Tibial artery (tissue), 4 donors: ENCODE measurements at regions not wholly inside any gene's neighbourhood (a gene's known extent, or its start where the extent isn't known, plus 50 kb on each side); places are given as distances from the start of the nearest gene placed in this dataset.

Experiments used
- DNase-seq, 2 donors: peaks; one replicate each; pipeline ENCODE4 v3.0.0-alpha.2; 2019
- H3K27ac ChIP-seq, 2 donors: fragments of 200-600 bp; sonication (generic) in 1 of 2; 1 replicate in 1 of 2; 2 replicates in 1 of 2; pipeline ENCODE4 v1.5.1; 2018 to 2019; ENCODE audit warnings: mild to moderate bottlenecking in 1 of 2
- H3K27me3 ChIP-seq, 2 donors: fragments of 200-600 bp; sonication (generic) in 1 of 2; one replicate each; pipeline versions ENCODE4 v1.5.1 to v1.6.0; 2016 to 2019
- H3K36me3 ChIP-seq, 3 donors: fragments of 200-600 bp; sonication (generic) in 2 of 3; one replicate each; pipeline ENCODE4 v1.5.1; 2016 to 2019; ENCODE audit warnings: mild to moderate bottlenecking in 2 of 3
- H3K4me1 ChIP-seq, 4 donors: fragments of 200-600 bp; sonication (generic) in 2 of 4; 1 replicate in 3 of 4; 2 replicates in 1 of 4; pipeline ENCODE4 v1.5.1; 2016 to 2019
- H3K4me3 ChIP-seq, 2 donors: fragments of 200-600 bp; sonication (generic) in 1 of 2; 1 replicate in 1 of 2; 2 replicates in 1 of 2; pipeline ENCODE4 v1.5.1; 2018 to 2019; ENCODE audit warnings: mild to moderate bottlenecking in 2 of 2
- H3K9me3 ChIP-seq, 3 donors: fragments of 200-600 bp; sonication (generic) in 1 of 3; one replicate each; pipeline ENCODE4 v1.5.1; 2016 to 2019
- CTCF ChIP-seq, 2 experiments: fragments of 200-600 bp in 1 of 2; fragments of 450-650 bp in 1 of 2; IDR thresholded peaks; one replicate each; pipeline ENCODE4 v1.5.1; 2017 to 2019; ENCODE audit warnings: antibody characterized with exemption in 2 of 2, mild to moderate bottlenecking in 1 of 2, moderate library complexity in 1 of 2
- intact Hi-C: fragments of 100-400 bp; cut with DNase I; formaldehyde crosslinking; loops from one replicate; pipeline ENCODE4 v1.15.0; 2023; ENCODE audit warnings: low total_unique reads

DNA sequence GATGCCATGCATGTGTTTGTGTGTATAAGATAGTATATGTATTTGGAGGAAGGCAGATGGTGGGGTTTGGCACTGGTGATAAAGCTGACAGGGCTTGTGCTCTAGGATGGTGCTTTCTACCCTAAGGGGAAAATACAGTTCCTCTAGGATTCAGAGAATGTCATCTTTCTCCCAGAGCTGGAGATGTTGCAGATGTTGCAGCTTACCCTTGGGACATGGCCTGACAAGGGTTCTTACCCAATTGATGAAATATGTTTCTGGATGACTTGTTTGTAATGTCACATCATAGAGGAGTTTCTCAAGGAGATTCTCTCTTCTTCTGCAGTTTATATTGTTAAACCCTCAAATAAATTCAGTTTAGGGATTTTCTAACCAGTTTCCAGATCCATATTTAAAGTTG, 52.5 kb upstream of the PITX2 start:
- no peak overlapping the region for H3K27ac ChIP-seq
- no peaks in the 10 kb centered on the region for H3K4me1 ChIP-seq
- no peaks in the 10 kb centered on the region for H3K27me3 ChIP-seq
- intact Hi-C loops: no loop called here
- H3K36me3 ChIP-seq: no peaks in the 10 kb centered on the region
- no peaks in the 10 kb centered on the region for H3K9me3 ChIP-seq
- H3K4me3 ChIP-seq: no peak overlapping the region
- DNase-seq: no peak
- TF ChIP-seq CTCF (IDR thresholded peaks at IDR 0.05): no peak

DNA sequence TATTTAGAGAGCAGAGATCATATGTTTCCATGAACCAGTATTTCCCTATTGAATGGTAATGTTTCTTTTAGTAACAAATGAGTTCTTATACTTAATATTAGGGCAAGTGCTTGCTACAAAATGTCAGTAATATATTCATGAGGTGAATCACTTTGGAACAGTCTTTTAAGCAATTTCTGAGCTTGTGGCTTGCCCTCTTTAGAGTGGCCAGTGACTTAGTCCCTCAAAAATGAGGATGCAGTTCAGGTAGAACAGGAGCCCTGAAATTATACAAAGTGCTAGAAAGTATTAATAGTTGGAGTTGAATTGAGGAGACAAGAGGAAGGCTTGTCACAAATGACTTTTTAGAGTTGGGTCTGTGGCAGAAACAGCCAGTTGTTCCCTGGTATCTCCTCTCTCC, 53.4 kb upstream of the PITX2 start:
- H3K27me3 ChIP-seq: no peaks in the 10 kb centered on the region
- TF ChIP-seq CTCF (IDR thresholded peaks at IDR 0.05): no peak

DNA sequence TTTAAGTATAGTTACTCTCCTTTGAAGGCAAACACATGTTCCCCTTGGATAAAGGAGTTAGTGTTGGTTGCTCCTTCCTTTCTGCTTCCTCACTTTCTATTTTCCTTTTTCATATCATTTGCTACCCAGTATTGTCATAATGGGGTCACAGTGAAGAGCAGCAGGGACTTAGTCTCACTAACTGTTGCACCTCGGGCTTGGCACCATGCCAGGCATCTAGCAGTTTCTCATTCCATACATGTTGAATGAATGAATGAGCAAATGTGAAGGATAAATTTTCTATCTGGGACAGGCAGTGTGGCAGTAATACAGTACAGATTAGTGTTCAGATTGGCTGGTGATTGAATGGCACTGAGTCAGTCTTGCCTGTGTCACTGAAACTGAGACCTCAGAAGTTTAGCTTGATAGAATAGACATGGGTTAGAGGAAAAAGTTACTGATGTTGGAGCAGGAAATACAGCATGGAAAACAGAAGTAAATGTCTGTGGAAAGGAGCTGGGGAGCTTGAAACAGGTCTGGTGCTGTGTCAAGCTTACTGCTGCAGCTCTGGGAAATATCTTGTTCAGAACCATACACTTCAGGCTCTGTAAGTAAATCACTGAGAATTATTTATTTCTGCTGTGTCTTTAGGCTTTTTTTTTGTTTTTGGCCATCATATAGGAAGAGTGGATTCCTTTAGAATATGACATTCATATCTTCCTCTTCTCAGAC, 55.8 kb upstream of the PITX2 start:
- H3K27me3 ChIP-seq: no peaks in the 10 kb centered on the region
- no peak for TF ChIP-seq CTCF (IDR thresholded peaks at IDR 0.05)
- DNase-seq: no peak
- no peaks in the 10 kb centered on the region for H3K4me1 ChIP-seq
- intact Hi-C loops: no loop called here
- no peaks in the 10 kb centered on the region for H3K9me3 ChIP-seq
- H3K36me3 ChIP-seq: no peaks in the 10 kb centered on the region
- H3K27ac ChIP-seq: no peak overlapping the region
- H3K4me3 ChIP-seq: no peak overlapping the region

More for the DNA sequence above, 53.4 kb upstream of the PITX2 start:
- DNase-seq: no peak
- Histone ChIP-seq H3K27ac (no peak overlapping the region), H3K36me3 (no peaks in the 10 kb centered on the region), H3K4me3 (no peak overlapping the region), H3K4me1 (no peaks in the 10 kb centered on the region), H3K9me3 (no peaks in the 10 kb centered on the region)
- intact Hi-C loops: no loop called here

DNA sequence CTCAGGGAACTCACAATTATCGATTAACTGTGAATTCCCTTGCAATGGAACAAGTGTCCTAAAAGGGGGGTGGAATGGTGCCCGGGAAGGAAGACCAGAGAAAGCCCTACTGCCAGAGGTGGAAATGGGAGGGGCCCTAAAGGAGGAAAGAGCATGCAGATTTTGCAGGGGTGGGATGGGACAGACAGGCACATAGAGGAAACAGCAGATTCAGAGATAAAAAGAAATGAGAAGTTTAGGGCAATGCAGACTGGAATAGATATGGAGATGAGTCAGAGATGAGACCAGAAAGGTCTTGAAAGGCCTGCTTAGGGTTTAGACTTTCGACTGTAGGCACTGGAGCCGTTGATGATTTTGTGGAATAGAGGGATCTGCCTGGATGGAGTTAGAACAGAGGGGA, 57.4 kb upstream of the PITX2 start:
- TF ChIP-seq CTCF (IDR thresholded peaks at IDR 0.05): no peak
- no peaks in the 10 kb centered on the region for H3K4me1 ChIP-seq
- no peak overlapping the region for H3K27ac ChIP-seq
- H3K36me3 ChIP-seq: no peaks in the 10 kb centered on the region
- no peaks in the 10 kb centered on the region for H3K9me3 ChIP-seq
- intact Hi-C loops: no loop called here
- no peaks in the 10 kb centered on the region for H3K27me3 ChIP-seq
- no peak for DNase-seq
- no peak overlapping the region for H3K4me3 ChIP-seq

DNA sequence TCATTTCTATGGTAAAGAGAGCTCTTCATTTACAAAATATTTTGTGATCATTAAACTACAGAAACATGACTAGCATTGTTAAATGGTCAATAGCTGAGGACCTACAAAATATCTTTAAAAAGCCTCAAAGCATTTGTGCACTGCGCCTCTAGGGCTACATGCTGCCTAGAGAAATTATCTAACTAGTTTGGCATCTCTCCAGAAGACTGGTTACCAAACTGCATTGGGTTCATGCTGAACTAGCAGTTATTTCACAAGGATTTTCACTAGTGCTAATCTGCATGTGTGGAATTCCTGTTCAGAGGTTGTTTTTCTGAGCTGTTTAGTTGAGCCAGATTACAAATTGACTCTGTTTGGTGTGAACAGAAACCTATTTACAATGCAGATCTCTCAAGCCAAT, 58.5 kb upstream of the PITX2 start:
- H3K27me3 ChIP-seq: no peaks in the 10 kb centered on the region
- no peak overlapping the region for H3K4me3 ChIP-seq
- no peaks in the 10 kb centered on the region for H3K36me3 ChIP-seq
- no peak for DNase-seq
- intact Hi-C loops: no loop called here
- H3K9me3 ChIP-seq: no peaks in the 10 kb centered on the region
- no peak for TF ChIP-seq CTCF (IDR thresholded peaks at IDR 0.05)
- H3K4me1 ChIP-seq: no peaks in the 10 kb centered on the region
- H3K27ac ChIP-seq: no peak overlapping the region

GRCh38 chr4:110682311-110682710, 59.4 kb upstream of the PITX2 start:
- H3K9me3 ChIP-seq: no peaks in the 10 kb centered on the region
- H3K4me1 ChIP-seq: no peaks in the 10 kb centered on the region
- DNase-seq: no peak
- TF ChIP-seq CTCF (IDR thresholded peaks at IDR 0.05): no peak
- H3K36me3 ChIP-seq: no peaks in the 10 kb centered on the region
- H3K4me3 ChIP-seq: no peak overlapping the region
- H3K27me3 ChIP-seq: no peaks in the 10 kb centered on the region
- H3K27ac ChIP-seq: no peak overlapping the region
- intact Hi-C loops: no loop called here
